GM18951 (cell line): ENCODE measurements at regions not wholly inside any gene's neighbourhood (a gene's known extent, or its start where the extent isn't known, plus 50 kb on each side); places are given as distances from the start of the nearest gene placed in this dataset.

ENCODE experiments used
- POLR2A ChIP-seq: IDR thresholded peaks from 4 replicates; pipeline ENCODE4 v1.6.1; 2011; ENCODE audit warnings: mild to moderate bottlenecking; ENCODE audit not compliant: insufficient read length, insufficient read depth; ENCODE audit errors: extremely low read depth
- in situ Hi-C: fragments of 300-500 bp; cut with MboI; formaldehyde crosslinking; loops from one replicate; pipeline ENCODE4 v1.12.0; 2022; ENCODE audit warnings: low sequenced_read_pairs, mixed read lengths, inconsistent platforms; ENCODE audit not compliant: unreplicated experiment

- TF ChIP-seq POLR2A: no peak
- in situ Hi-C loops: no loop called here
Observed at GRCh38 chr2:128577141-128577930, 258.7 kb upstream of the HS6ST1 start.

DNA sequence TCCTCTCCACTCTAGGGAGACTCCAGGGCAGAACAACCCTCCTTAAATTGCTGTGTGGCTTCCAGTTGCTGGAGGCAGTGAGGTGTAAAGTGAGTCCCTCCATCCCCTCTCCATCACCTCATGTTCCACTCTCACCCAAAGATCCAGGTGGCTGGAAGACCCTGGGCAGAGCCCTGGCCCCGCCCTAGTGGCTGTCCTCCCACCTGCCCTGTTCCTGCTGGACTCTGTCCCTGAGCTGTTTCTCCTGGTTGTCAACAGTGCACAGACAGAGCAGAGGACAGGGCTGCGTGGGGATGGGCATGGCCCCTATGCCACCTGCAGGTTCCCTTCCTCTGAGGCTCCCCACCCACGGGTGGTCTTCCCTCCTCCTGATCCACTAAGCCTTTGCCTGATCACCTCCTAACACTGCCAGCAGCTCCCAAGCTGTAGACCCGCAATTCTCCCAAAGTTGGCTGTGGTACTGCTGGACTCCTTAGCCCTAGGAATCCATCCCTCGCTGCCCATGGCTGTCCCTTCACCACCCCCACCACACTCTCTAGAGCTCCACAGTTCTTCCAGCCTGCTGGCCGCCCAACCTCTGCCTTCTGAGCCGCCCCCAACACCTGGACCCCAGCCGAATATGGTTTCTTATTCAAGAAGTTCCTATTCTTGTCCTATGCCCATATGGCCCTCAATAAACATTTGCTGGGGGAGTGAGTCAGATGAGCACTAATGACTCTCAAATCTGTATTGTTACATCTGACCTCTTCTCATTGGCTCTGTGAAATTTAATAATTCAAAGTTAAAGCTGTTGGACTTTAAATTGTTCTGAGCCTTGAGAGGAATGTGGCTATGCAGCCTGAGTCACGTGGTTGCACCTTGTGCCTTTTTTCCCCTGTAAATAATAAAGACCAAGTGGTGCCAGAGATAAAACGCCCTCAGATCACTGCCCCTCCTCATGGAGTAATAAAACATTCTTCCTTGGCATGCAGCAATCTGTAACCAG is 260.0 kb upstream of the HS6ST1 start:
- in situ Hi-C loops: no loop called here
- TF ChIP-seq POLR2A: no peak

DNA sequence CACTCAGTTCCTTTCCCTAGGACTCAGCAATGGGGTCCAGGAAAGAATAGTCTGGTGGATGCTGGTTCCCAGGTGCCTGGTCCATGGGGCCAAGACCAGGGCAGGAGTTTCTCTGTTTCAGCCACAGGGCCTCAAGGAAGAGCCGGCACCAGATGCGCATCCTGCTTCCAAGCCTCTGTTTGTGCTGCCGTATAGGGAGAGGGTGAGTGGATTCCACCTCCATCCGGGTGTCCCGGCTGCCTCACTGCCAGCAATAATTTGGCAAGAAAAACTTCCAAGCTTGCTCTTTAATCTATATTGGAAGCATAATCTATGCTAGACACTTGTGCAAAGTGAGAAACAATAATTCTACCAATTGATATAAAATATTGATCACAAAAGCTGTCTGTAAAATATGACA is 261.2 kb upstream of the HS6ST1 start:
- in situ Hi-C loops: no loop called here
- no peak for TF ChIP-seq POLR2A

- in situ Hi-C loops: no loop called here
- TF ChIP-seq POLR2A: no peak
Observed at GRCh38 chr2:128580988-128581848, 262.6 kb upstream of the HS6ST1 start.

GRCh38 chr2:128581849-128582244 is 263.2 kb upstream of the HS6ST1 start:
- no peak for TF ChIP-seq POLR2A
- in situ Hi-C loops: no loop called here

- TF ChIP-seq POLR2A: no peak
- in situ Hi-C loops: no loop called here
Observed at GRCh38 chr2:128584296-128584890, 265.7 kb upstream of the HS6ST1 start.

GRCh38 chr2:128585706-128586105 is 267.0 kb upstream of the HS6ST1 start:
- TF ChIP-seq POLR2A: no peak
- in situ Hi-C loops: no loop called here

- TF ChIP-seq POLR2A: no peak
- in situ Hi-C loops: no loop called here
Observed at GRCh38 chr2:128589681-128590080, 271.0 kb upstream of the HS6ST1 start.

DNA sequence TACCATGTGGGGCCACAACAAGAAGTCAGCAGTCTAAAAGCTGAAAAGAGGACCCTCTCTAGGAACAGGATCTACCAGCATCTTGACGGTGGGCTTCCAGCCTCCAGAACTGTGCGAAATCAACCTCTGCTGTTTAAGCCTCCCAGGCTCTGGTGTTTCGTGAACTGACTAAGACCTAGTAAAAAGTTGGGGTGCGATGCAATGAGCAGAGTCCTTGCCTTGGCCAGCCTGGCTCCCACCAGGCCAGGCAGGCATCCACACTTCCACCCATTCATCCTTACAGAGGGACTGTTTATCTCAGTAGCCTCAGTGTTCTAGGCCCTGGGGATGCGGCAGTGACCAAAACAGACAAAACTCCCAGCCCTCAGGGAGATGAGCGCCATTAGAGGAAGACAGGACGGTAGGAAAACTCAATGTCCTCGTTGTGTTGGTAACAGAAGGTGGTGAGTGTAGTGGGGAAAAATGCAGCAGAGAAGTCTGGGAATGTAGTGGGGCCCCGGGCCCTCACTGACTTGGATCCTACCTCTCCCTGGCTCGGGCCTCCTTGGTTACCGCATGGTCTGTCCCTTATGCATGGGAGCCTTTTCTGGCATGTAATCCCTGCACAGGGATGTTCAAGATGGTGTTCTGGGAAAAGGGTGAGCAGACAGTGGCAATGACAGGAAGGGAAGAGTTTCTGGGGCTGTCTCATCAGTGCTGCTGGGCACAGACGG is 271.8 kb upstream of the HS6ST1 start:
- TF ChIP-seq POLR2A: no peak
- in situ Hi-C loops: no loop called here

DNA sequence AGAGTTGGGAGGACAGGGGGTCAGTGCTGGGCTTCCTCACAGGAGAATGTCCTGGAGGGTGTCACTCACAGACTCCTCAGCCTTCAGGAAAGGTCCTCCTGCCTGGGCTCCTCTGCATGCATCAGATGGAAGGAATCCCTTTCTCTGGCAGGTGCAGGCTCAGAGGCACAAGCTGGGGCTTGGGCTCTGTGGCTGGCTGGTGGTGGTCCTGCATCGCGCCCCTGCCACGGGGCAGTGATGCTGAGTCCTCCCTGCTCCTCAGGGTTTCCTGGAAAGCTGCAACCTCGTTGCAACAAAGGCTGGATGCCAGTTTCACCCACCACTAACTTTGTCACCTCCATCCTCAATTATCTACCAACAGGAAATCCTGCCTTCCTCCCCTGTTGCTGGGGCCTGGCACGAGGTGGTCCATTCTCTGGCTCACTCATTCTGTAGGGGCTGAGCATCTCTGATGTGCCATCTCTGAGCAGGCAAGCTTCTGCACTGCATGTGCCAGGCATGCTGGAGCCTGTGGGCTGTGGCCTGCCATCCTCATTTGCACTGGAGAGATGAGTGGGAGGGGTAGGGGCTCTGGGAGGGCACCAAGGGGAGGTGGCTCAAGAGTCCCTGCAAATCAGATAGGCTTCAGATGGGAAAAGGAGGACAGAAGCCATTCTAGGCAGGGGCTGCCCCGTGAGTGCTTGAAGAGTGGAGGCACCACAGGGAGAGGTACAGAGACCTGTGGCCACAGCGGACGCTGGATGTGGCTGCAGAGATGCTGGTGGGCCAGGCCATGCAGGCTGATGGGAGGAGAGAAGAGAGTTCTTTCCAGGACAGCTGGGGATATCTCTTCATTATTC is 272.6 kb upstream of the HS6ST1 start:
- in situ Hi-C loops: no loop called here

More for the DNA sequence above, 272.6 kb upstream of the HS6ST1 start:
- TF ChIP-seq POLR2A: no peak
